Immature natural killer cell (primary cell): ENCODE measurements at regions not wholly inside any gene's neighbourhood (a gene's known extent, or its start where the extent isn't known, plus 50 kb on each side); places are given as distances from the start of the nearest gene placed in this dataset.

Source experiments
- DNase-seq, 3 donors: peaks; one replicate each; pipeline ENCODE4 v3.0.0; 2022; ENCODE audit warnings: mixed read lengths in 1 of 3
- H3K27ac Mint-ChIP-seq, 6 donors: one replicate each; pipeline ENCODE4 v1.8.0; 2020; ENCODE audit warnings: mixed read lengths in 6 of 6, mild to moderate bottlenecking in 5 of 6, inconsistent platforms in 4 of 6, moderate library complexity in 3 of 6
- H3K27me3 Mint-ChIP-seq, 3 donors: one replicate each; pipeline ENCODE4 v1.8.0; 2020 to 2021; ENCODE audit warnings: low read depth in 3 of 3, mild to moderate bottlenecking in 3 of 3, mixed read lengths in 3 of 3, moderate library complexity in 3 of 3, inconsistent platforms in 1 of 3
- H3K36me3 Mint-ChIP-seq, 3 donors: one replicate each; pipeline ENCODE4 v1.8.0; 2020; ENCODE audit warnings: mixed read lengths in 3 of 3, inconsistent platforms in 2 of 3, mild to moderate bottlenecking in 2 of 3
- H3K4me1 Mint-ChIP-seq, 2 donors: one replicate each; pipeline ENCODE4 v1.8.0; 2020; ENCODE audit warnings: inconsistent platforms in 2 of 2, mild to moderate bottlenecking in 2 of 2, mixed read lengths in 2 of 2, moderate library complexity in 1 of 2
- H3K4me3 Mint-ChIP-seq, 5 donors: one replicate each; pipeline ENCODE4 v1.8.0; 2020; ENCODE audit warnings: mild to moderate bottlenecking in 5 of 5, mixed read lengths in 5 of 5, inconsistent platforms in 3 of 5, moderate library complexity in 3 of 5
- H3K9me3 Mint-ChIP-seq, 6 donors: one replicate each; pipeline ENCODE4 v1.8.0; 2020; ENCODE audit warnings: mild to moderate bottlenecking in 6 of 6, mixed read lengths in 6 of 6, inconsistent platforms in 4 of 6, moderate library complexity in 3 of 6

DNA sequence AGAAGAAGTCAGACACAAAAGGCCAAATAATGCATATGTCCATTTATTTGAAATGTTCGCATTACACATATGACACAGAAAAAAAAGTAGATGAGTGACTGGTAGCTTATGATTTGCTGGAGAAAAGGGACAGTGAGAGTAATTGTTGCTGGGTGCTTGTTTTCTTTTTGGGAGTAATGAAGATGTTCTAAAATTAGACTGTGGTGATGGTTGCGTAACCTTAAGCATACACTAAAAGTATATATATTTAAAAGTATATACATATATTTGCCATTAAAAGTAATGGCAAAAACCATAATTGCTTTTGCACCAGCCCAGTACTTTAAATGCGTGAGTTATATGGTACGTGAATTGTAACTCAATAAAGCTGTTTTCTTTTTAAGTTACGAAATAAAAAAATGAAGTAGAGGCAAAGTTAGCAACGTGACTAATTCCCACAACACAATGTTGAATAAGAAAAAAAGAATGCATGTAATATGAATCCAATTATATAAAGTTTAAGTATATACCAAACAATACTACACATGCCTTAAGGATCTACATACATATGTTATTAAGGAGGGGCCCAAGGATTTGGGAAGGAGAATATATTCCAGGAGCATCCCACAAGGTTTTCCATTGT is 360.4 kb upstream of the CELF2 start:
- H3K27ac Mint-ChIP-seq = no peak overlapping the region
- H3K36me3 Mint-ChIP-seq = no peaks in the 10 kb centered on the region
- no peak for DNase-seq
- H3K9me3 Mint-ChIP-seq = peaks cover 0 to 11% (median 0%) of the 10 kb centered on the region in 6 donors
- H3K27me3 Mint-ChIP-seq = peaks cover 0 to 4% (median 0%) of the 10 kb centered on the region in 3 donors
- H3K4me1 Mint-ChIP-seq = no peaks in the 10 kb centered on the region
- H3K4me3 Mint-ChIP-seq = no peak overlapping the region

DNA sequence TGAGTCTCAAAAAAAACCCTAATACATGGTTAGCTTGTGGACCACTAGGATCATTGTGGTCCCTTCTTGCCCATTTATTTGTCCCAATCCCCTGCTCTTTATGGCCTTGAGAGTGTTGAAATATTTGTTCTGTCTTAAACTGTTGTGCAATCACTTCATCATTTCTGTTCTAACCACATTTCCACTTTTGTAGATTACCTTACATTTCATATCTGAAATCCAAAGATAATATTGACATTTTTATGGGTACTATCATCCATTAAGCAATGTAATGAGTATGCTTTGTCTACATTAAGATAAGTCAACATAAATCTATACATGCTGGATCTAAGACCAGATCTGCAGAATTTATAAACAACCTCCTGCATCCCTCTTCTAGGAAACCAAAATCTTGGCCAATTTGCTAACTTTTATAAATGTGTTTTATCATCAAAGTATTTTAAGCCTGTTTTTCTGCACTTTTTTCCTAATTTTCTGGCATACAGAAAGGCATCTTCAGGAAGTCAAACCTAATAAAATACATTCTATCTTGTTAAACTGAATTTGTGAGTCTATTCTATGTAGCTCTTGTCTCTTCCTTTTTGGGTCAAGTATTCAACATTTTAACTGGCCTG is 359.4 kb upstream of the CELF2 start:
- DNase-seq = no peak
- Mint-ChIP-seq H3K9me3 (peaks cover 0 to 9% (median 0%) of the 10 kb centered on the region in 6 donors), H3K27ac (no peak overlapping the region), H3K4me3 (no peak overlapping the region), H3K27me3 (peaks cover 0 to 4% (median 0%) of the 10 kb centered on the region in 3 donors), H3K36me3 (no peaks in the 10 kb centered on the region), H3K4me1 (no peaks in the 10 kb centered on the region)

DNA sequence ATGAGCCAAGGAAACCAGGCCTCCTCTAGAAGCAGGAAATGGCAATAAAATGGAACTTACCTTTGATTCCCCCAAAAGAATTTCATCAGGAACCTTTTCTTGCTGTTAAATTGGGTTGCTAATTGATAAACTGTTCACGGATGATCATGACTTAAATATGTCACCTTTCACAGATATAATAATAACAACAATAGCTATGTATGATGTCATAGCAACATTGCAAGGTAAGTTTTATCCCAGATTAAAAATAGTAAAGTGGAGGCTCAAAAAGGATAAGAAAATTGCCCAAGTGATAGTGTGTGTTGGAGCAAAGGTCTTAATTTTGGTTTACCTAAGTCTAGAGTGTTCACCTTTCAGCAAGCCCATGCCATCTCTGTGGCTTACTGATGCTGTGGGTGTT is 357.6 kb upstream of the CELF2 start:
- peaks cover 0 to 4% (median 2%) of the 10 kb centered on the region in 3 donors for H3K27me3 Mint-ChIP-seq
- no peaks in the 10 kb centered on the region for H3K4me1 Mint-ChIP-seq
- H3K4me3 Mint-ChIP-seq = no peak overlapping the region
- peaks cover 0 to 9% (median 0%) of the 10 kb centered on the region in 6 donors for H3K9me3 Mint-ChIP-seq
- no peak for DNase-seq
- H3K27ac Mint-ChIP-seq = no peak overlapping the region
- H3K36me3 Mint-ChIP-seq = no peaks in the 10 kb centered on the region

DNA sequence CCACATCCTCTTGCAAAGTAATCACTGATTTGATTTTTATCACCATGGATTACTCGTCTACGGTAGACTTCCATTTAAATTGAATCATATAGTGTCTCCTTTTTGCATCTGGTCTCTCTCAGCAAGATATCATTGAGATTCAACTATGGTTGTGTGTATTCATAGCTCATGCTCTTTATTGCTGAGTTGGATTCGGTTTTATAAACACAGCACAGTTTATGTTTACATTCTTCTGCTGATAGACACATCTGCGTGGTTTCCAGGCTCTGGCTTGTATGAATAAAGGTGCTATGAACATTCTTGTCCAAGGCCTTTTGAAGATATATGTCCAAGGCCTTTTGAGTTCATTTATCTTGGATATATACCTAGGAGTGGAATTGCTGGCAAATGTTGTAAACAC is 356.5 kb upstream of the CELF2 start:
- DNase-seq = no peak
- Mint-ChIP-seq H3K9me3 (peaks cover 0 to 9% (median 0%) of the 10 kb centered on the region in 6 donors), H3K36me3 (no peaks in the 10 kb centered on the region), H3K27me3 (peaks cover 0 to 4% (median 4%) of the 10 kb centered on the region in 3 donors), H3K27ac (no peak overlapping the region), H3K4me3 (no peak overlapping the region), H3K4me1 (no peaks in the 10 kb centered on the region)

GRCh38 chr10:10662716-10663408 is 354.8 kb upstream of the CELF2 start:
- H3K4me1 Mint-ChIP-seq = no peaks in the 10 kb centered on the region

GRCh38 chr10:10663622-10664021 is 354.1 kb upstream of the CELF2 start:
- no peaks in the 10 kb centered on the region for H3K36me3 Mint-ChIP-seq
- no peak for DNase-seq
- H3K27ac Mint-ChIP-seq = no peak overlapping the region
- peaks cover 0 to 6% (median 4%) of the 10 kb centered on the region in 3 donors for H3K27me3 Mint-ChIP-seq
- H3K9me3 Mint-ChIP-seq = peaks cover 0 to 9% (median 0%) of the 10 kb centered on the region in 6 donors
- no peaks in the 10 kb centered on the region for H3K4me1 Mint-ChIP-seq
- H3K4me3 Mint-ChIP-seq = no peak overlapping the region

More at GRCh38 chr10:10662716-10663408, 354.8 kb upstream of the CELF2 start:
- no peak for DNase-seq
- H3K36me3 Mint-ChIP-seq = no peaks in the 10 kb centered on the region
- H3K9me3 Mint-ChIP-seq = peaks cover 0 to 9% (median 0%) of the 10 kb centered on the region in 6 donors
- no peak overlapping the region for H3K4me3 Mint-ChIP-seq
- peaks cover 0 to 6% (median 4%) of the 10 kb centered on the region in 3 donors for H3K27me3 Mint-ChIP-seq
- no peak overlapping the region for H3K27ac Mint-ChIP-seq

DNA sequence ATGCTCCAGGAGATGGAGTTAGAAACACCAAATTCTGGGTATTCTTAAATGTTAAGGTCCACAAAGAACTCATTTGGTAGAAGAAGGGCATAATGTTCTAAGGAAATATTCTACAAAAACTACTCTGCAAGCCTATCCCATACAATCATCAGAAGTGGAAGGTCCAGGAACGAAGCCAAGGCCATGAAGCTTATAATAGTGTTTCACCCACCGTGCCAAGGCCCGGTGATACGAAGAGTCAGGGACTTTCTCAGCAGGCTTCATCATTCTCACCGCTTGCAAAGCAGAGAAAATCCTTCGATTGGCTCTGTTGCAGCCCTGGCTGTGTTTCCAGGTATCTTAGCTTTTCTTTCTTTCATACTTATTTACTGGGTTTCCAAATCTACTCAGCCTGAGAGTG is 351.9 kb upstream of the CELF2 start:
- no peaks in the 10 kb centered on the region for H3K9me3 Mint-ChIP-seq
- peaks cover 0 to 4% (median 3%) of the 10 kb centered on the region in 3 donors for H3K27me3 Mint-ChIP-seq
- no peaks in the 10 kb centered on the region for H3K36me3 Mint-ChIP-seq
- H3K27ac Mint-ChIP-seq = no peak overlapping the region
- DNase-seq = no peak
- H3K4me1 Mint-ChIP-seq = no peaks in the 10 kb centered on the region
- H3K4me3 Mint-ChIP-seq = no peak overlapping the region

GRCh38 chr10:10667466-10667865 is 350.2 kb upstream of the CELF2 start:
- Mint-ChIP-seq H3K27me3 (peaks cover 0 to 4% (median 3%) of the 10 kb centered on the region in 3 donors), H3K27ac (no peak overlapping the region), H3K9me3 (peaks cover 0 to 3% (median 0%) of the 10 kb centered on the region in 6 donors), H3K4me3 (no peak overlapping the region), H3K36me3 (no peaks in the 10 kb centered on the region), H3K4me1 (no peaks in the 10 kb centered on the region)
- DNase-seq = no peak

GRCh38 chr10:10676972-10677371 is 340.7 kb upstream of the CELF2 start:
- H3K4me1 Mint-ChIP-seq = no peaks in the 10 kb centered on the region
- peaks cover 0 to 7% (median 4%) of the 10 kb centered on the region in 6 donors for H3K9me3 Mint-ChIP-seq
- H3K27ac Mint-ChIP-seq = no peak overlapping the region
- no peak overlapping the region for H3K4me3 Mint-ChIP-seq
- no peaks in the 10 kb centered on the region for H3K36me3 Mint-ChIP-seq
- no peaks in the 10 kb centered on the region for H3K27me3 Mint-ChIP-seq
- DNase-seq = no peak

DNA sequence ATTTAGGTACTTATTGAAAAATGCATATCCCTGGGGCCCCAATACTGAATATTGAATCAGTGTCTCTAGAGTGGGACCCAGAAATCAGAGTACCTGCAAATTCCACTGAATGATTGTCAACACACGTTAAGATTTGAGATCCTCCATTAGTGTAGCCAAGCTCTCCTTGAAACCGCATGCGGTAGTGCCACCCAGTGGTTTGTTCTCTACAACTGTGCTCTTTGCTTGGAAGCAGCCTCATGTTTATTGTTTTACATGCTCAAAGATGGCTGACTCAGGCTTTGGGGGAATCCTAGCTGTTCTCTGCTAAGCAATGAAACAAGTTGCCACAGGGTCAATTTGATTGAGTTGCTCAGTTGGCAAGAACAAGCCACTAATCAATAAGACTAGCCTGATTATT is 340.2 kb upstream of the CELF2 start:
- H3K27ac Mint-ChIP-seq = no peak overlapping the region
- H3K4me1 Mint-ChIP-seq = no peaks in the 10 kb centered on the region
- no peak for DNase-seq
- no peak overlapping the region for H3K4me3 Mint-ChIP-seq
- no peaks in the 10 kb centered on the region for H3K36me3 Mint-ChIP-seq
- peaks cover 0 to 7% (median 4%) of the 10 kb centered on the region in 6 donors for H3K9me3 Mint-ChIP-seq
- no peaks in the 10 kb centered on the region for H3K27me3 Mint-ChIP-seq

GRCh38 chr10:10680496-10680895 is 337.2 kb upstream of the CELF2 start:
- H3K9me3 Mint-ChIP-seq = no peaks in the 10 kb centered on the region
- H3K27me3 Mint-ChIP-seq = no peaks in the 10 kb centered on the region
- no peak overlapping the region for H3K27ac Mint-ChIP-seq
- H3K4me3 Mint-ChIP-seq = no peak overlapping the region
- DNase-seq = no peak
- no peaks in the 10 kb centered on the region for H3K4me1 Mint-ChIP-seq
- no peaks in the 10 kb centered on the region for H3K36me3 Mint-ChIP-seq

DNA sequence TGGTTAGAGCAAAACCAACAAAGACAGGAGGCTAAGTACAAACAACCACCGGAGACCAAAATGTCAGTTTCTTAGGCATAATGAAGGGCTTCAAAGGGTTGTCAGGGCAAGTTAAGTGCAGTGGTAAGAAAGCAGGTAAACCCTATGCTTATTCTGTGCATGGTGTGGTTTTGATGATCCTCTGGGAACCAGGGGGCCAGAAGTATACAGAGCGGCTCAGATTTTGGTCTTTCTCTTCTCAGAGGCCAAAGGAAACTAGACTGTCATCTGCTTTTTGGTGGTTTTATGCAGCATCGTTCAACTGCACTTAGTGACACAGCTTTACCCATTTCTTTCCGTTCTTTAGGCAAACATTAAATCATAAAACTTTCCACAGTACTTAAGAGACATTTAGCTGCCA is 332.7 kb upstream of the CELF2 start:
- no peak overlapping the region for H3K27ac Mint-ChIP-seq
- H3K36me3 Mint-ChIP-seq = no peaks in the 10 kb centered on the region
- H3K4me3 Mint-ChIP-seq = no peak overlapping the region
- no peak for DNase-seq
- peaks cover 0 to 2% (median 0%) of the 10 kb centered on the region in 3 donors for H3K27me3 Mint-ChIP-seq
- no peaks in the 10 kb centered on the region for H3K4me1 Mint-ChIP-seq
- peaks cover 0 to 2% (median 0%) of the 10 kb centered on the region in 6 donors for H3K9me3 Mint-ChIP-seq

DNA sequence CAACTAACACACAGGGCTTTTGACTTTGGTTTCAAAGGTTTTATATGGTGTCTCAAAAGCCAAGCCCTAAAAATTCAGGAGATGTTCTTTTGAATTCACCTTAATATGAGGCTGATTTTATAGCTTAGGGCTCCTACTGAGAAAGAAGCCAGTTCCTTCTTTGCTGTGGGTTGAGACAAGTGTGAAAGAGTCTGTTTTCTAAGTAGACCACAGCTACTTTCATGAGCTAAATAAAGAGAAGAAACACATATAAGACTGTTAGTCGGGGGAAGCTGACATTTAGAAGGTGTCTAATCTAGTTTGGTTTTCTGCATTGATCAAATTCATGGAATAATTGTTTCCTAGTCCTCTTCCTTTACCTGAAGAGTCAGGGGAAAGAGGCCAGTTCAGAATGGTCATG is 332.1 kb upstream of the CELF2 start:
- H3K9me3 Mint-ChIP-seq = peaks cover 0 to 2% (median 0%) of the 10 kb centered on the region in 6 donors
- no peaks in the 10 kb centered on the region for H3K36me3 Mint-ChIP-seq
- no peak overlapping the region for H3K4me3 Mint-ChIP-seq
- DNase-seq = no peak
- H3K27me3 Mint-ChIP-seq = peaks cover 0 to 2% (median 0%) of the 10 kb centered on the region in 3 donors
- H3K27ac Mint-ChIP-seq = no peak overlapping the region
- no peaks in the 10 kb centered on the region for H3K4me1 Mint-ChIP-seq

- Mint-ChIP-seq H3K27ac (no peak overlapping the region), H3K27me3 (peaks cover 0 to 2% (median 0%) of the 10 kb centered on the region in 3 donors), H3K36me3 (no peaks in the 10 kb centered on the region), H3K4me1 (no peaks in the 10 kb centered on the region), H3K9me3 (peaks cover 0 to 2% (median 0%) of the 10 kb centered on the region in 6 donors), H3K4me3 (no peak overlapping the region)
- DNase-seq = no peak
Measured at GRCh38 chr10:10687751-10688150, 329.9 kb upstream of the CELF2 start.
